ENCODE measurements at regions not wholly inside any gene's neighbourhood (a gene's known extent, or its start where the extent isn't known, plus 50 kb on each side); places are given as distances from the start of the nearest gene placed in this dataset.

DNA sequence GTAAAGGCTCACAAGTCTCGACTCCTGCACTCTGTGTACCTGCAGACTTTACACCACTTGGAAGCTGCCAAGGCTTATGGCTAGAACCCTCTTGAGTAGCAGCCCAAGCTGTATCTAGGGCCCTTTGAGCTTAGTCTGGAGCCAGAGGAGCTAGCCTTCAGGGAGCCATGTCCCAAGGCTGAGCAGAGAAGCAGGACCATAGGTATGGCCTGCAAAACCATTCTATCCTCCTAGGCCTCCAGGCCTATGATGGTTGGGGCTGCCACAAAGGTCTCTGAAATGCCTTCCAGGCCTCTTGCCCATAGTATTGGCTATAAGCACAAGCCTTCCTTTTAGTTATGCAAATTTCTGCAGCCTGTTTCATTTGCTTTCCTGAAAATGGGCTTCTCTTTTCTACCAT lies 380.7 kb upstream of the CPXCR1 start:
- no peak for TF ChIP-seq EZH2 (IDR thresholded peaks at IDR 0.05; ENCODE audit: insufficient read depth, poor library complexity, severe bottlenecking)
- no peak for TF ChIP-seq EZH2phosphoT487 (IDR thresholded peaks at IDR 0.05; ENCODE audit: insufficient read depth, low read depth)

All from GM23248 (cell line).